H9 (cell line): ENCODE measurements at regions not wholly inside any gene's neighbourhood (a gene's known extent, or its start where the extent isn't known, plus 50 kb on each side); places are given as distances from the start of the nearest gene placed in this dataset.

Experiments
- DNase-seq: peaks from one replicate; pipeline ENCODE4 v3.0.0-alpha.2; 2017
- H2AFZ ChIP-seq: one replicate; pipeline ENCODE4 v1.6.1; 2013; ENCODE audit warnings: mild to moderate bottlenecking, low read length, control low read depth, moderate library complexity
- H2AK5ac ChIP-seq: 2 replicates; pipeline ENCODE4 v1.6.1; 2013; ENCODE audit warnings: low read length, control low read depth, mixed read lengths; ENCODE audit not compliant: insufficient read length
- H2BK120ac ChIP-seq: one replicate; pipeline ENCODE4 v1.6.1; 2013; ENCODE audit warnings: low read depth, mild to moderate bottlenecking, low read length, control low read depth, inconsistent platforms; ENCODE audit not compliant: poor library complexity, severe bottlenecking
- H2BK12ac ChIP-seq: 2 replicates; pipeline ENCODE4 v1.6.1; 2013; ENCODE audit warnings: low read length, control low read depth, mixed read lengths, low read depth; ENCODE audit not compliant: insufficient read length
- H2BK15ac ChIP-seq: 2 replicates; pipeline ENCODE4 v1.6.1; 2013; ENCODE audit warnings: low read depth, low read length, control low read depth
- H2BK20ac ChIP-seq: one replicate; pipeline ENCODE4 v1.6.1; 2013; ENCODE audit warnings: low read depth, mild to moderate bottlenecking, low read length, control low read depth, inconsistent platforms; ENCODE audit not compliant: poor library complexity, severe bottlenecking
- H2BK5ac ChIP-seq: 2 replicates; pipeline ENCODE4 v1.6.1; 2013; ENCODE audit warnings: low read length, control low read depth, mixed read lengths; ENCODE audit not compliant: insufficient read length
- H3K14ac ChIP-seq: 2 replicates; pipeline ENCODE4 v1.6.1; 2013; ENCODE audit warnings: low read length, control low read depth; ENCODE audit not compliant: insufficient read depth
- H3K18ac ChIP-seq: 2 replicates; pipeline ENCODE4 v1.6.1; 2013; ENCODE audit warnings: low read depth, mild to moderate bottlenecking, mixed read lengths, low read length, control low read depth; ENCODE audit not compliant: insufficient read length
- H3K23ac ChIP-seq: 2 replicates; pipeline ENCODE4 v1.6.1; 2013; ENCODE audit warnings: low read length, control low read depth, mixed read lengths, low read depth; ENCODE audit not compliant: insufficient read length
- H3K23me2 ChIP-seq: 2 replicates; pipeline ENCODE4 v1.6.1; 2013; ENCODE audit warnings: low read depth, mild to moderate bottlenecking, mixed read lengths, low read length, control low read depth; ENCODE audit not compliant: insufficient read length, poor library complexity, severe bottlenecking
- H3K27ac ChIP-seq: 2 replicates; pipeline ENCODE4 v1.5.1; 2013; ENCODE audit warnings: low read length, control low read depth, mixed read lengths, low read depth; ENCODE audit not compliant: insufficient read length
- H3K27me3 ChIP-seq: 2 replicates; pipeline ENCODE4 v1.6.1; 2013; ENCODE audit warnings: low read length, control low read depth, inconsistent platforms; ENCODE audit not compliant: insufficient read depth
- H3K4ac ChIP-seq: 2 replicates; pipeline ENCODE4 v1.6.1; 2013; ENCODE audit warnings: low read depth, mild to moderate bottlenecking, control low read depth, inconsistent platforms, low read length, moderate library complexity
- H3K4me1 ChIP-seq: 2 replicates; pipeline ENCODE4 v1.6.1; 2013; ENCODE audit warnings: low read length, control low read depth, inconsistent platforms; ENCODE audit not compliant: insufficient read depth
- H3K4me2 ChIP-seq: 2 replicates; pipeline ENCODE4 v1.6.1; 2013; ENCODE audit warnings: low read length, control low read depth, mixed read lengths; ENCODE audit not compliant: insufficient read length, insufficient read depth
- H3K56ac ChIP-seq: 2 replicates; pipeline ENCODE4 v1.6.1; 2013; ENCODE audit warnings: low read depth, mild to moderate bottlenecking, mixed read lengths, low read length, control low read depth; ENCODE audit not compliant: insufficient read length
- H3K79me1 ChIP-seq: 2 replicates; pipeline ENCODE4 v1.6.1; 2013; ENCODE audit warnings: low read depth, mild to moderate bottlenecking, moderate library complexity, low read length, control low read depth, inconsistent platforms; ENCODE audit not compliant: insufficient read depth, poor library complexity, severe bottlenecking
- H3K79me2 ChIP-seq: 2 replicates; pipeline ENCODE4 v1.6.1; 2013; ENCODE audit warnings: low read length, control low read depth, inconsistent platforms; ENCODE audit not compliant: insufficient read depth
- H3K9ac ChIP-seq: 2 replicates; pipeline ENCODE4 v1.6.1; 2013; ENCODE audit warnings: low read length, control low read depth, mixed read lengths; ENCODE audit not compliant: insufficient read length; ENCODE audit errors: extremely low read depth
- H3K9me3 ChIP-seq: one replicate; pipeline ENCODE4 v1.6.1; 2013; ENCODE audit warnings: low read depth, low read length, inconsistent platforms; ENCODE audit not compliant: control insufficient read depth
- H3T11ph ChIP-seq: one replicate; pipeline ENCODE4 v1.6.1; 2013; ENCODE audit warnings: mild to moderate bottlenecking, low read length, control low read depth, inconsistent platforms
- H4K20me1 ChIP-seq: one replicate; pipeline ENCODE4 v1.6.1; 2013; ENCODE audit not compliant: control insufficient read depth, insufficient read length, insufficient read depth
- H4K5ac ChIP-seq: 2 replicates; pipeline ENCODE4 v1.6.1; 2013; ENCODE audit warnings: low read depth, mild to moderate bottlenecking, mixed read lengths, low read length, control low read depth; ENCODE audit not compliant: insufficient read length
- H4K8ac ChIP-seq: replicated peaks from 2 replicates; pipeline ENCODE4 v1.6.1; 2013; ENCODE audit warnings: low read length, control low read depth, mixed read lengths, low read depth; ENCODE audit not compliant: insufficient read length
- H4K91ac ChIP-seq: 2 replicates; pipeline ENCODE4 v1.6.1; 2013; ENCODE audit warnings: low read depth, mild to moderate bottlenecking, moderate library complexity, mixed read lengths, low read length, control low read depth; ENCODE audit not compliant: insufficient read length
- H3K27ac Mint-ChIP-seq, 3 experiments: 2 replicates in 2 of 3; 3 replicates in 1 of 3; pipeline ENCODE4 v1.8.0; 2020 to 2021; ENCODE audit warnings: mixed read lengths in 3 of 3, mild to moderate bottlenecking in 1 of 3, moderate library complexity in 1 of 3
- H3K27me3 Mint-ChIP-seq: 2 replicates; pipeline ENCODE4 v1.8.0; 2021; ENCODE audit warnings: low read depth, mild to moderate bottlenecking, moderate library complexity, mixed read lengths
- H3K36me3 Mint-ChIP-seq, 3 experiments: 2 replicates in 2 of 3; 3 replicates in 1 of 3; pipeline ENCODE4 v1.8.0; 2020 to 2021; ENCODE audit warnings: low read depth in 3 of 3, mixed read lengths in 3 of 3; ENCODE audit not compliant: insufficient read depth in 1 of 3
- H3K4me1 Mint-ChIP-seq, 2 experiments: 2 replicates each; pipeline ENCODE4 v1.8.0; 2020; ENCODE audit warnings: mixed read lengths in 2 of 2
- H3K4me3 Mint-ChIP-seq, 2 experiments: 2 replicates in 1 of 2; 3 replicates in 1 of 2; pipeline ENCODE4 v1.8.0; 2020 to 2021; ENCODE audit warnings: mild to moderate bottlenecking in 2 of 2, mixed read lengths in 2 of 2, moderate library complexity in 1 of 2
- H3K9me3 Mint-ChIP-seq, 2 experiments: 2 replicates in 1 of 2; 3 replicates in 1 of 2; pipeline ENCODE4 v1.8.0; 2020; ENCODE audit warnings: mild to moderate bottlenecking in 2 of 2, mixed read lengths in 2 of 2, moderate library complexity in 1 of 2
- CTCF ChIP-seq: fragments of 200-600 bp; sonication (generic); conservative IDR thresholded peaks from 3 replicates; pipeline ENCODE4 v1.8.0; 2021; ENCODE audit warnings: antibody characterized with exemption, mild to moderate bottlenecking
- WGBS: extraction: QIAGEN DNeasy Blood & Tissue Kit; methylation state at CpG from one replicate; pipeline ENCODE4 v1.1.7; 2013; ENCODE audit warnings: missing lambda C conversion rate, low lambda C conversion rate, mixed read lengths; ENCODE audit not compliant: insufficient read length; ENCODE audit errors: extremely low coverage; 5-methylcytosine and 5-hydroxymethylcytosine counted together

GRCh38 chr5:157956271-157956885 is 97.4 kb upstream of the CLINT1 start:
- H3T11ph ChIP-seq, result no peak overlapping the region
- no peak overlapping the region for H2BK15ac ChIP-seq
- DNase-seq, result no peak
- no peak overlapping the region for H2BK5ac ChIP-seq
- no peak overlapping the region for H3K4me2 ChIP-seq
- no peaks in the 10 kb centered on the region for H3K9me3 ChIP-seq
- no peak overlapping the region for H2AK5ac ChIP-seq
- H3K14ac ChIP-seq, result no peak overlapping the region
- no peak overlapping the region for H3K56ac ChIP-seq
- no peaks in the 10 kb centered on the region for H4K20me1 ChIP-seq
- H2AFZ ChIP-seq, result no peak overlapping the region
- Mint-ChIP-seq H3K27me3 (no peaks in the 10 kb centered on the region), H3K36me3 (no peaks in the 10 kb centered on the region), H3K4me1 (peaks cover 17 to 20% of the 10 kb centered on the region in 2 experiments), H3K9me3 (no peaks in the 10 kb centered on the region; a peak in 1 of 5 replicates), H3K27ac (no peak overlapping the region), H3K4me3 (no peak overlapping the region)
- no peak overlapping the region for H2BK20ac ChIP-seq
- TF ChIP-seq CTCF, result no peak
- no peaks in the 10 kb centered on the region for H3K79me2 ChIP-seq
- H2BK12ac ChIP-seq, result no peak overlapping the region
- no peak overlapping the region for H4K8ac ChIP-seq
- no peak overlapping the region for H4K5ac ChIP-seq
- H3K79me1 ChIP-seq, result no peaks in the 10 kb centered on the region
- H3K9ac ChIP-seq, result no peak overlapping the region
- H3K18ac ChIP-seq, result no peak overlapping the region
- H3K27ac ChIP-seq, result no peak overlapping the region
- H2BK120ac ChIP-seq, result no peak overlapping the region
- no peaks in the 10 kb centered on the region for H3K23me2 ChIP-seq
- no peaks in the 10 kb centered on the region; the same call in 1 of the 2 replicates for H3K4me1 ChIP-seq
- H3K4ac ChIP-seq, result no peak overlapping the region
- no peak overlapping the region for H3K23ac ChIP-seq
- WGBS, result no CpG with 5 or more reads among the region's 3 CpGs
- H4K91ac ChIP-seq, result no peak overlapping the region
- H3K27me3 ChIP-seq, result no peaks in the 10 kb centered on the region
